Astrocyte of the hippocampus (primary cell): ENCODE measurements at regions not wholly inside any gene's neighbourhood (a gene's known extent, or its start where the extent isn't known, plus 50 kb on each side); places are given as distances from the start of the nearest gene placed in this dataset.

Experiments used
- DNase-seq: peaks from one replicate; pipeline ENCODE4 v3.0.0; 2011; ENCODE audit warnings: low read depth, low spot score

DNA sequence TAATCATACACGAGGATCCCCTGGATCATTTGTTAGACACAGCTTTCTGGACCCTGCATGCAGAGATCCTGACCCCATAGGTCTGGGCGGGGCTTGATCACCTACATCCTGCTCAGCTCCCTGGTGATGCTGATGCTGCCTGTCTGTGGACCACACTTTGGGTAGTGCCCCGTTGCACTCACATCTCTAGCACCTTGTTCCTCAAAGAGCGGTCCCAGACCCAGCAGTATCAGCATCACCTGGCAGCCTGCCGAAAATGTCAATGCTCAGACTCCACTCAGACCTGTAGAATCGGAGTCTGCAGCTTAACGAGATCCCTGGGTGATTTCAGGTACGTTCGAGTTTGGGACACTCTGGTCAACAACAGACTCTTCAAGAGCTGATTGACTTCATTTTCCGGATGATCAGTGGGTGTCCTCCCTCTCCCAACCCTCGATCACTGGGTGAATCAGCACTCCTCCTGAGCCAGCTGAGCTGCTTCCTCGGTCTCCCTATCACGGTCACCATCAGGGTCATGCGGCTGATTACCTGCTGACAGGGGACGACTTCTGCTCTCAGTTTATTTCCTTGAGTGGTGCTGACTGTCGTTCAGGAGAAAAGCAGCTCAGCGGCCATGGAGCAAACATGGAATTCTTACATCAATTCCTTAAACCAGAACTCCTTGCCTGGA lies 150.6 kb upstream of the RAB12 start:
- DNase-seq = no peak

DNA sequence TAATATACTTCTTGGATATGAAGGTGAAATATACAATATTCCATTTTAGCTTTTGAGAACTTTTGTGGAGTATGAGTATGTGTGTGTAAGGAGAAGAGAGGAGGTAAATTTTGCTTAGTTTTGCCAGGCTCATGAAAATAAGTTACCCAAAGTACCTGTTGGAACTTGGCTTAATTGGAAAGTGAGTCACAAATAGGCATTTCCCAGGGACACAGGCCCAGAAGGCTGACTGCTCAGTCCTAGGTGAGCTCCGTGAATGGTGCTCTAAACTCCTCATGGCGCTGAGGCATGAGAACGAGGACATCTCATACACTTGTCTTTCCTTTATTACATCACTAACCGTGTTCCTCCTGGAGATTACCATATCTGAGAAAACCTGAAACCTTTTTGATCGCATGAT lies 148.5 kb upstream of the RAB12 start:
- no peak for DNase-seq

DNA sequence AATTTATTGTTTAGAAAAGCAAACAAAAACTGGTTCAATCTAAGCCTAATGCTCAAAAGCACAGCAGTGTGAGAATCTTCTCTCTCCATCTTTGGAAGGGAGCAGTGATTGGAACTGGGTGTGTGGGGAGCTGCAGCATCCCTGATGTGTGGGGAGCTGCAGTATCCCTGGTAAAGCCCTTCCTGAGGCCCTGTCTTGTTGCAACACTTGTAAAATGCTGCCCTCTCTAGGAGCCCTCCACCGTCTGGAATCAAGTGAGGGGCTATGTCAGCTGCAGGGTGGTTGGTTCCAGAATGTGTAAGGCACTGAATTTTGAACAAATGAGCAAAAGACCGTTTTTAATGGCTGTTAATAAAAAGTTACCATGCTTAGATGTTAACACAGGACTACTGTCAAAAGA lies 147.7 kb upstream of the RAB12 start:
- DNase-seq = no peak

DNA sequence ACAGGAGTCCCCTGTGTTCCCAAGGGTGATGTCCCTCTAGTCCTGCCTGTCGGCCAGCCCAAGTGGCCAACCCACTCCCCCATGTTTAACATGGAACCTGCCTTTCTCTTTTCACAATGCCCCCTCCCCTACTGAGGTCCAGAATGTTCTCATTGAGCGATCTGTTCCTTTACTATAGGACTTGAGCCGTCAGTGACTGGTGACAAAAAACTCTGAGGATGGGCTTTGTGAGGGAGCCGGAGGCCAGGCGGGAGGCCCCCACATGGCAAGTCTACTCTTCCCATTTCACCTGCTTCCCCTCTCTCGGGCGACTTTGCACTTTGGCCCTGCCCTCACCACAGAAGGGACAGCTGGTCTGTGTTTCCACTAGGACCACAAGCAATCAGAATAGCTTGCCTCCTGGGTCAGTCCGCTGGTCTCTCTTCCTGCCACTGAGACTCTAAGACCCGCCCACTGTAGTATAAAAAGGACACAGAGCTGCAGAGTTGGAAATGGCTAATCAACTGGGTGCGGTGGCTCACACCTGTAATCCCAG lies 146.5 kb upstream of the RAB12 start:
- DNase-seq = no peak

DNA sequence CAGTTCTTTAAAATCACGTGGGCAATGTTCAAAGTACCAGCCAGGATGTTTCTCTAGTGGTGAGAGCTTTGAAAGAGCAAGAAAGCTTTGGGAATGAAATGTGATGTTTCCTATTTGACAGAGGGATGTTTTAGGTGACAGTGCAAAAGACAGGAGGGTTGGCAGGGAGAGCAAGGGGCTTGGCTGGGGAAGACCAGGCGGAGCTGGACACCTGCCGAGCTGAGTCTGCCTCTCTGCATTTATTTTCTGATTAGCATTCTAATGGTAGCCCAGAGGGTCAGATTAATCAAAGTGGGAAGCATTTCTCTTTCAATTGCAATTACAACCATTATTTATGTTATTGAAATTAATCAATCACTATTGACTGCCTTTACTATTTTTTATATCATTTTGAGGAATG lies 145.4 kb upstream of the RAB12 start:
- DNase-seq = no peak

DNA sequence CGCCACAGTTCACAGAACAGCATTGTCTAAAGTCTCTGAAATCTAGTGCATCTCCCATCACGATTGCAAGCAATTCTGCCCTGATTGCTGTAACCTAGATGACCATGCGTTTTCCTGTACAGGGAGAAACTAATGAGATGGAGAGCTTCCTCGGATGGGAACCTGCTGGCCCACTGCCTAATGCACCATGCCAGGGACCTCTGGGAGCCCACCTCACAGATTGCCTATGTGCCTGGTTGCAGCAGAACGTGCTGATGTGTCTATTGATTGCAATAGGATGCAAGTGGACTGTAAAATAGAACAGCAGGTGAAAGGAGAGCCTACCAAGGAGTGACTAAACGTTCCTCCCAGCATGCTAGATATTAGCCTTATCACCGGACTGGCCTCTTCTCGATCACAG lies 141.0 kb upstream of the RAB12 start:
- no peak for DNase-seq

DNA sequence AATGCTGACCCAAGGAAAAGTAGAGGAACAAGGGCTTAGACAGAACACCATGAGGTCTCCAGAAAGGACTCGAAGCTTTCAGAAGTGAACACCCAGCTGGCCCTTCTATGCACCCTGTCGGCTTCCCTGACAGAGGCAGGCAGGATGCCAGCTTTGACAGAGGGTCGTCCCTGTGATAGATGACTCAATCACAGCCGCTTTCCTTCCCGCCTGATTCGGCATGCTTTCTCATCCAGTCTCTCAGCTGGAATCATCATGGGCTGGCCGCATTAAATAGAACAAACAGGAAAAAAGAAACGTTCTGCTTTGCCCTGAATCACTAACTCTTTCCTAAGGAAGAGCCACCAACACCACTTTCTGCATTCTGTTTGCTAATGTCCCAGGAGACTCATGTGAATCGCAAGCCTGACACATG lies 140.3 kb upstream of the RAB12 start:
- peak; percentile 42 for DNase-seq

DNA sequence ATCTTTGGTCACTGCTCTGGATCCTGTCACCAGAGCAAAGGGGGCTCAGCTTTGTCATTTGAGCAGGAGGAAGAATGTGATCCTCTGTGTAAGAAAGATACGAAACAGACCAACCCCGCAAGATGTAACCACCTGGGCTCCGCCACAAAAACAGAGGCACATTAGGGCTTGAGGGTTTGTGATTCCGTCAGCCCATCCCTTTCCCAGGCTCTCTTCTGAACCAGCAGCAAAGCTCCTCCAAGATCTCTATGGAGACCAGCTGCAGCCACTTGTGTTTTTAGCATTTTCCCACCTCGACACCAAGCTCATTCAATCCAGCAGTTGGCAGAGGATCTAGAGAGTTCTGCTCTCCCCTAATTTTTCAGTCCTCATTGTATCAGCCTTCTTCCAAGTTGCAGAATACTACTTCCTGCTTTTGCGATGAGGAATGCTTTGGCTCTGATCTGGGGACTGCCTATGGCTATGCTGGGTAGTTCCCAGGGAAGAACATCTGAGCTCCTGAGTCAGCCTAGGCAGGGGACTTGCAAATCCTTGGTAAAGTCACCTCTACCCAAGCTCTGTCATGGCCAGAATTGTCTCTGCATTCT lies 139.6 kb upstream of the RAB12 start:
- DNase-seq = peak; percentile 33

DNA sequence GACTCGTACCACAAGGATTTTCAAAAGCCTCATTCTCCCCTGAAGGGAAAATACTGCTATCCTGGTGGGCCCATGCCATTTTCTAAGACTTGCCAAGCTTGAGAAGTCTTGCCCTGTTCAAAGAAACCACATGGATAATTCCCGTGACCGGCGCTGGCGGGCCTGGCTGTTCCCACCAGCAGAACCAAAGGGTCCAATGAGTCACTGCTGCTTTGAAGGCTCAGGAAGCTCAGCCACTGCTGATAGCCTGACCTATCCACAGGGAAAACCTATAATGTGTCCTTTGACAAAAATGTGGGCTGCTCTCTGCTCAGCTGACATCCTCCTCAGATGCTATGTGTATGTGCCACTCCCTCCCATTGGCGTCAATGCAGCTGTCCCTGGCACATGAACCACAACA lies 137.9 kb upstream of the RAB12 start:
- DNase-seq = peak; percentile 75

DNA sequence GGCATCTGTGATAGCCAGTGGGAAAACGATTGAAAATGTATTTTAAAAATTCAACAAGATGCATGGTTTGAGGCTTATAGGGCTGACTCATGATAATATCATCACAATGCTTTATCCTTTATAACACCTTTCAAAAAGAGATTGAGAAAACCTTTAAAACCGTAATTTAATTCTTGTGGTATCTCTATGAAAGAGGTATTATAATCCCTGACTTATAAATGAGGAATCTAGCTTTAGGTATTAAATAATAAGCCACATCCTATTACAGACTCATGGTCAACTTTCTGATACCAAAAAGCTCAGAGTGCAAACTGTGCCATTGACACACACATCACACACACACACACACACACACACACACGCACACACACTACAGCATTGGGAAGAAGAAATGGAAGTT lies 134.6 kb upstream of the RAB12 start:
- no peak for DNase-seq

DNA sequence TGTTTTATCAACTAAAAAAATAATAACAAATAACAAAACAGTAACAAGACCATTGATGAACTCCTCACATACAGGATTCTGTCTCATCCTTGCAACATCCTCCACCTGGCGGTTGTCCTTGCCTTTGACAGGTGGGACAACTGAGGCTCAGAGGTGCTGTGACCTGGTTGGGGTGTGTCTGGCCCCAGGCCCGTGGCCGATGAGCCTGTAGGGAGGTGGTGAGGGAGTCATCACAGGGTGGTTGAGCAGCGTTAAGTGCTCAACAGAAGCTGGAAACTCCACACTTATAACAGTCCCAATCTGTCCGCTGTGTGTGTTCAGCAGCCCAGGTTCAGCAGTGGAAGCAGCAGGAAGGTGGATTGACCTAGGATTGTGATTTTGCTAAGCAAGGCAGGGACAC lies 131.6 kb upstream of the RAB12 start:
- no peak for DNase-seq

DNA sequence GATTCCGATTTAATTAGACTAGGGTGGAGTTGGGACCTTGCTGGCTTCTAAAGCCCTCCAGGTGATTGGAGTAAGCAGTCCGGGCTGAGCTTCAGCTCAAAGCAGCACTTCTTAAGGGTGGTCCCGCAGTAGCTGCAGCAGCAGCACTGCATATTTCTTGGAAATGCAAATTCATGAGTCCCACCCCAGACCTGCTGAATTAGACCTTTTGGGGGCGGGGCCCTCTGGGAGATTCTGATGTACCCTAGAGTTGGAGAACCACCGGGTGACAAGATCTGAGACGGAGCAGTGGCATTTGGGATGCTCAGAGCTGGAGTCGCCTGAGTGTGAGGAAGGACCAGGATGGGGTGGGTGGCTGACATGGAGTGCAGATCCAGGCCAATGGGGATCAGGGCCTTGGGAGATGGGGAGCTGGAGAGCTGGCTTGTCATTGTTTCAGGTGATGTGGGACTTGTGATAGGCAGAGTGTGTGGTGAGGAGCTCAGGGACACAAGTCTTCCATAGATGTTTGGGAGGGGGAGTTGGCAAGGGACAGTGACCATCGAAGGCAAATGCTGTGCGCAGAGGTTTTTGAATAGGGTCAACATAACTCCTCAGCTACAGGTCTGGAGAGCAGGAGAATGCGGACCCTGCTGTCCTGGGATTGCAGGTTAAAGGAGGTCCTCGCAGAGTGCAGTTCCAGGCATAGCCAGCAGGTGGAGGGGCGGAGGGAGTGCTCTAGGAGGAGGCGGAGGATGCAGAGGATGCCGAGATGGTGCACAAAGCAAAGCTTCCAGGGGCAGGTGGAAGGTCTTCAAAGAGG lies 130.9 kb upstream of the RAB12 start:
- peak; percentile 74 for DNase-seq

DNA sequence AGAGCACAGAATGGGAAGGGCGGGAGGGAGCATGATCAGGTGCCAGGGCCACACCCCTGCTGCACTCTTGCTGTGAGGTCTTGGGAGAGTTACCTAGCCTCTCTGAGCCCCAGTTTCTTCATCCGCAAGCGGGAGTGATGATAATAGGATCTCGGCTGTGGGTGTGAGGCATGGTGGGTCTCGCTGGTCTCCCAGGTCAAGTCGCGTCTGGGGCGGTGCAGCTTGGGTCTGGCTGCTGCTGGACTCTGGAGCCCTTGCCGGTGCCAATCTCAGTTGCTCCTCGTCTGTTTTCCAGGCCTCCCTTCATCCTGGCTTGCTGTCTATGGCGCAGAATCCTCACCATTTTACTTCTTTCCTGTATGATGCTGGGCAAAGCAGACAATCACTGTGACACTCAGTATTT lies 130.3 kb upstream of the RAB12 start:
- no peak for DNase-seq

DNA sequence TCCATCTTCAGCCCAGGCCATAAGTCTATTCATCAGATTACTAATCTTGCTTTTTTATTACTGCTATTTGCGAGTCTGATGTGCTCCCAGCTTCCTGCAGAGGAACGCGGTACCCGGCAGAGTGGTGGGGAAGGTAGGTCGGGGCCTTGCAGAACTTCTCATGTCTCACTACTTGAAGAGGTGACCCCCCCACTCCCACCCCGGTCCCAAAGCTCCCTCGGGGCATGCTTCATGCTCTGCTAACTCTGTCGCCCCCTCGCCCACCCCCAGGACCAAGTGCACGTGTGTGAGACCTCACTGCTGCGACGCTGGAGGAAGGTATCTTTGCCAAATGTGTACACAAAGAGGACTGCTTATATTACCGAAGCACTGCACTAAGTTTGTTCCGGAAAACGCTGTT lies 129.4 kb upstream of the RAB12 start:
- no peak for DNase-seq

DNA sequence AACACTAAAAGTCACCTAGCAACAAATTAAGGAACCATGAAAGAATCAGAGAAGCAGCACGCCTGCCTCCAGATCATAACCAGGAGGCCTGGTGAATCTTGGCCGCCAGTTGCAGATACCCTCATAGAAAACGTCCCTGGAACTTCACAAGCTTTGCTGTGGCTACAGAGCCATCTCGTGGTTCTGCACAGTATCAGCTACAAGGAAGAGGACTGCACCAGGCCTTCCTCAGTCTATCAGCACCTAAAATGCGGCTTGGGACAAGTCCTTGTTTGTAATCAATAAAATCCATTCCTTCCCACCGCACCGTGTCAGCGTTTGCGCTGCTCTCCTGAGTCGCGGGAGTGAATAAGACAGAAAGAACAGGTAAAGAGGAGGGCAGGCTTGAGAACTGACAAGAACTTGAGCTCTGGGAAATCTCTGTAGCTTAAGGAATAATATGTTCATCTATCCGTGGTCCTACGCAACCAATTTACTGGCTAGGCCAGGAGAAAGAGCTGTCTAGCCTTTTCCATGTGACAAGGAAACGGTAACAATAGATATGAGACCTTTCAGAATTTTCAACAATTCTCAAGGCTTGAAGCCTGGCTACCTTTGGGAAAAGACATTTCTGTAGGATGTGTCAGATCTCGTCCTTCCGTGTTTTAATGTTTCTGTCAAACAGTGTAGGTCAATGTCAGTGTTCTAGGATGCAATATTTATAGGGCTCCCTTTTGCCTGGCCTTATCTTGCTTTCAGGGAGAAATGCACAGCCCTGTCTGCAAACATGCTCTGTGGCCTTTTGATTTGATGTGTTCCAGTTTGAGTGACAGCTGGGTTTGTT lies 128.5 kb upstream of the RAB12 start:
- peak; percentile 79 for DNase-seq

DNA sequence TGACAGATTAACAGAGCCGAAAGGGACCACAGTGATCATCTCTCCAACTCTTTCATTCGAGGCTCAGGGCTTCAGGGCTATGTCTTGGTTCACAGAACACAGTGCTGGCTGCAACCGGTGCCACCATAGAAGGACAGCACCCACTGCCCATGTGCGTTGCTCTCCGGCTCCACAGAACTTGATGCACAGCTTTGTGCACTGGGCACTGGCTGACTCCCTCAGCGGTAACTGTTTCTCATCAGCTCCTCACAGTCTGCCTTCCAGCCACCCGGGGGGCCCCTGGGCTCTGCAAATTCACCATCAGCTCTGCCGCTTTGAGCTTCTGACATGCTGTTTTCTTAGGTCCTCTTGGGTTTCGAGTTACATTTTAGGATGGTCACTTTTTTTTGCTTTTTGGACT lies 124.3 kb upstream of the RAB12 start:
- no peak for DNase-seq

DNA sequence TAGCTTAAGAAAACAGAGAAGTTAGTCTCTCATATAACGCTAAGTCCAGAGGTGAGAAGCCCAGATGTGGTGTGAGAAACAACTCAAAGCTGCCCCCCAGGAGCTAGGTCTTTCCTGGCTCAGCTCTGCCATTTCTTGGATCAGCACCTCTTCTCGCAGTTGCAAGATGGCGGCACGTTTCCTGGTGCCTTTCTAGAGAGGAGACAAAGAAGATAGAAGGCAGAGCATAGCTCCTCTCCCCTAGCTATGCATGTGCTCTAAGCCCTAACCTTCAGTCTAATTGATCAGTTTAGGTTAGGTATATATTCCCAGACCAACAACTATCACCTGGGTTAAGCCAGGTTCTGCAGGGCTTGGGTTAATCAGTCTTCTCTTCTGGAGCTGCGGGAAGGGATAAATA lies 119.5 kb upstream of the RAB12 start:
- DNase-seq = no peak

DNA sequence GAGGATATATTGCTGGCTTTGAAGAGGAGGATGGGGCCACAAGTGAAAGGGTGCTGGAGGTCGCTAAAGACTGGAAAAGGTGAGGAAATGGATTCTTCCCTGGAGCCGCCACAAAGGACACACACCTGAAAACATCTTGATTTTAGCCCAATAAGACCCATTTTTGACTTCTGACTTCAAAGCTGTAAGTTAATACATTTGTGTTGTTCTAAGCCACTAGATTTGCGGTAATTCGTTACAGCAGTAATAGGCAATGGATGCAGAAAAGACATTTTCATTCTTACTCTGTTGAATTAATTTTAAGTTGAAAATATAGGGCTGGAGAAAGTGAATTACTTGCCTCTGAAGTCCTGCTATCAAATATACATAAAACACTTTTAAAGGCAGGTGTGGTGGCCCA lies 117.7 kb upstream of the RAB12 start:
- no peak for DNase-seq

DNA sequence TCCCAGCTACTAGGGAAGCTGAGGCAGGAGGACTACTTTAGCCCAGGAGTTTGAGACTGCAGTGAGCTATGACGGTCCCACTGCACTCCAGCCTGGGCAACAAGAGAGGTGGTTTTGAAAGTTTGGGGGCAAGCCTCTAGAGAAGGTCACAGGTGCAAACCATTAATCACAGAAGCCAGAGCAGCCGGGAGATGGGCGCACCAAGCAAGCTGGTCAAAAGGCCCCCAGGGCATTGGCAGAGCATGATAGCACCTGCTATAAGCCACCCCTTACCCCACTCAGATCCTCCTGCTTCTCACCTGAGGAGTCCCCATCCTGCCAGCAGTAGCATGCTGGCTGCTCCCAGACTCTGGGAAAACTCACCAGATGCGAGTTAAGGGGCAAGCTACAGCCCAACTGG lies 116.1 kb upstream of the RAB12 start:
- no peak for DNase-seq

DNA sequence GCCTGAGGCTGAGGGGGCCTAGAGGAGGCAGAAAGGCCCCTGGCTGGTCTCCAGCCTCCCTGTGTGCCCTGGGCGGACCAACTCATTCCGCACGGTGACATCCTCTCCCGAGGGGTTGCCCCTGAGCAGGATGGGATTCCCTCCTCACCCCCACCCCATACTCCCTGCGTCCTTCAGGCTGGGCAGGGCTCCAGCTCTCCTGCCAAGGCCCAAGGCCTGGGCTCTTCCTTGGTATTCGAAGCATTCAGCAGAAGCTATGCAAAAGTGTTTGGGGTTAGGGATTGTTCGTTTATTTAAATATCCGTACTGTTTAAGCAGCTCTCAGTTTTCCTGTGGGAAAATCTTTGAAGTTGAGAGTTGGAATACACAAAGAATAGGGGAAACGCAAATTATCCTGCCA lies 113.1 kb upstream of the RAB12 start:
- peak; percentile 86 for DNase-seq

DNA sequence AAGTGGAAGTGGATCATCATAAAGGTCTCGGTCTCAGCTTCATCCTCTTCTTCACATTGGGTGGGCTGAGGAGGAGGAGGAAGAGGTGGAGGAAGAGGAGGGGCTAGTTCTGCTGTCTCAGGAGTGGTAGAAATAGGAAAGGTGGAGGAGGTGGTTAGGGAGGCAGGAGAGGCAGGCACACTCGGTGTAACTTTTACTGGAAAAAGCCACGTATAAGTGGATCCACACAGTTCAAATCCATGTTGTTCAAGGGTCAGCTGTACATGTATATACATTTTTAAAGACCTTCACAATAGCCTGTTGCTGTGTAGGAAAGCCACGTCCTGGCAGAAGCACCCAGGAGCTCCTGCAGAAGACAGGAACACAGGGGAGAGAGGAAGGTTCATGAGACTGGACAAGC lies 110.3 kb upstream of the RAB12 start:
- DNase-seq = no peak
